Right kidney (tissue), 1 donor: ENCODE measurements at regions not wholly inside any gene's neighbourhood (a gene's known extent, or its start where the extent isn't known, plus 50 kb on each side); places are given as distances from the start of the nearest gene placed in this dataset.

Source experiments
- DNase-seq: peaks from one replicate; pipeline ENCODE4 v3.0.0-alpha.2; 2016

- DNase-seq: no peak
Observed at GRCh38 chr13:67772807-67773453, 542.8 kb upstream of the PCDH9 start.

GRCh38 chr13:67771106-67771505 is 541.0 kb upstream of the PCDH9 start:
- DNase-seq: no peak

DNA sequence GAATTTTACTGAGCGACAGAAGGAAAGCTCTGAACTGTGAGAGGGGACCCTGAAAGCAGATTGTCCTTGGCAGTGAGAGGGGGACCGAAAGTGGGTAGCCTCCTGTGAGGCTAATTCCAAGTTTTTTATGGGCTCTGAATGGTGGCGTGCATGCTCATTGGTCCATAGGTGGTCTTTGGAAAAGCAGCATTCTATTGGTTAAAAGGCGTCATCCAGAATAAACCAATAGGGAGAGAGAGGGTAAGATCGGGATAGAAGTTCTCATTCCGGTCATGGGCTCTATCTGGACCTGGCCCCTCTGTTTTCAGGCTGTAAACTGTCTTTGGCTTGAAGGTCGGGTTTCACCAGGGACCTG is 539.8 kb upstream of the PCDH9 start:
- DNase-seq: no peak

DNA sequence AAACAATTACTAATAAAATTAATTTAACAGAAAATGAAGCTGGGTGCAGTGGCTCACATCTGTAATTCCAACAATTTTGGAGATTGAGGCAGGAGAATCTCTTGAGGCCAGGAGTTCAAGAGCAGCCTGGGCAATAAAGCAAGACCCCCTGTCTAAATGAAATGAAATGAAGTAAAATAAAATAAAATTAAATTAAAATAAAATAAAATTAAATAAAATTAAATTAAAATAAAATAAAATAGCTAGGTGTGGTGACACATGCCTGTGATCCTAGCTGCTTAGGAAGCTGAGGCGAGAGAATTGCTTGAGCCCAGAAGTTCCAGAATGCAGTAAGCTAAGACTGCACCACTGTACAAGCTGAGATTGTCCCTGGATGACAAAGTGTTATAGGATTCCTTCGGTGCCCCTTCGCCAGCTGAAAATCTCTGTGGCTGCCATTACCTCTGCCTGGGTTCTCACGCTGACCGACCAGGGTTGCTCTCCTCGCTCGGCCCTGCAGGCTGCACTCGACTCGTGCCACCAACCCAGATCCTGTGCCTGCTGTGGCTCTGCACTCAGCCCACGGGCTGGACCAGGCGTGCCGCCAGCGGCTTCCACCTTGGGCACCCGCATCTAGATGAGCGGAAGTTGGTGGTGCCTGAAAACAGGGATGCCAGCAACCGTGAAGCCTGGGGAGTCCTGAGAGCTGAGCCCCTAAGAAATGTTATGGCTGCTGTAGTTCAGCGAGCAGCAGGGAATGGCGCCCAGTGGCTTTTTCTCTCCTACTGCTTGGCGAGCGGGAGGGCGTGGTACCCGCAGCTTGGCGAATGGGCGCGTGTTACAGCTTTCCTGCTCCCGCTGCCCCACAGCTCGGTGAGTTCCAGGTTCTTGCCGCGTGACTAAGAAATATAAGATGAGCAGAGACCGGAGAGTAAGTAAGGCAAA is 539.2 kb upstream of the PCDH9 start:
- DNase-seq: no peak

DNA sequence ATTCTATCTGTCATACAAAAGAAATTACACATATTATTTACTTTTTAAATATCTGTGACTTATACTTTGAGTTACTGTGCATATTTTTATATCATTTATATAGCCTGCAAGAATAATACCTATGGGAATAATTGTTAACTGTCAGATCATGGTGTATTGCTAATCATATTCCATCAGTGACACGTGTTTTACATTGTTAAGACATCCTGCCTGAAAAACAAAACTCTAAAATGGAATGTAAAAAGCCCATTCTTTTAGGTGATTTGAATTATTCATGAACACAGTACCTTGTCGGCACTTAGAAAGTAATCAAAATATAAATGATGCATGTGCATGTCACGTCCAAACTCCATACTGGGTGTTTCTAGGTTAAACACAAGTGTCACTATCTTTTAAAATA is 533.8 kb upstream of the PCDH9 start:
- DNase-seq: no peak

DNA sequence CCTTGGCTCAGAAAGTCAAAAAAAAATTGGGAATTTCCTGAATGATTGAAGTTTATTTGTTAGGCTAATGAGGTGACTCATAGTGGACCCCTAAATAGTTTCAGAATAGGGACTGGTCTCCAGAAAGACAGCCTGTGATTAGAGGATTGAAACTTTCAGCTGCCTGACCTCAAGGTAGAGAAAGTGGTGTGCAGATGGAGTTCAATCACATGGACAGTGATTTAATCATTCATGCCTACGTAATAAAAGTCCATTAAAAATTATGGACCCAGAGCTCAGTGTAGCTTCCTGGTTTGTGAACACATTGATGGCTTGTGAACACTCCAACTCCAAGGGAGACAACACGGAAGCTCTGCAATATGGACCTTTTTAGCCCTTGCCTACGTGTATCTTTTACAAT is 533.2 kb upstream of the PCDH9 start:
- DNase-seq: no peak

DNA sequence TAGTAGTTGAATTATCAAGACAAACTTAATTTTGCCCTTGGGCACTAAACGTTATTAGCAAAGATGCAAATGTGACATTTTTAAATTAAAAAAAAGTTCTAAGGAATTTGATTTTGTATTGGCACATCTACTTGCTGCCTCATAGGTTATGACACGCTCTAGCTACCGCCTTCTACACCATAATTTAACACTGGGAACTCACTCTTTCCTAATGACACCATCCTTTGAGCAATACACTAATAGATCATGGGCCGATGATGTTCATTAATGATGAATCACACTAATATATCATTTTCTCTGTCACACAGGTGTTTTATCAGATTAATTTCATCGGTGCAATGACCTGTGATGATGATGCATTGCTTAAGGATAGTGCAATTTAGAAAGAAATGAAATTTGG is 528.8 kb upstream of the PCDH9 start:
- DNase-seq: no peak

GRCh38 chr13:67754012-67754411 is 523.9 kb upstream of the PCDH9 start:
- DNase-seq: no peak

DNA sequence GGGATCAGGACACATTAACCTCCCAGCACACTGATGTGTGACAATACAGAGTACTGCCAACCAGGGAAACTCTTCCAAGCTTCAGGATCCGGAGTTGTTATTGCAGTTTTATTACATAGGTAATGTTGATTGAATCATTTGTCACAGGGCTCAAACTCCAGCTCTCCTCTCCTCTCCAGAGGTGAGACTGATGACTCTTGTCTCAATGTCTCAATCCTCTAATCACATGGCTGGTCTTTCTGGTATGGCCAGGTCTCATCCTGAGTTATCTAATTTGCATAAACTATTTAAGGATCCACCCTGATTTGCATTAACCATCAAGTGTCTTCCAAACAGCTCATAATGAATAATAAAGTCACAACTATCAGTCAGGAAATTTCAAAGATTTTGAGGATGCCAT is 522.6 kb upstream of the PCDH9 start:
- no peak for DNase-seq

GRCh38 chr13:67742478-67742877 is 512.3 kb upstream of the PCDH9 start:
- no peak for DNase-seq

GRCh38 chr13:67740871-67741535 is 510.9 kb upstream of the PCDH9 start:
- no peak for DNase-seq

- peak; percentile 42 for DNase-seq
Observed at GRCh38 chr13:67736646-67737420, 506.7 kb upstream of the PCDH9 start.

GRCh38 chr13:67735651-67736050 is 505.5 kb upstream of the PCDH9 start:
- DNase-seq: no peak

DNA sequence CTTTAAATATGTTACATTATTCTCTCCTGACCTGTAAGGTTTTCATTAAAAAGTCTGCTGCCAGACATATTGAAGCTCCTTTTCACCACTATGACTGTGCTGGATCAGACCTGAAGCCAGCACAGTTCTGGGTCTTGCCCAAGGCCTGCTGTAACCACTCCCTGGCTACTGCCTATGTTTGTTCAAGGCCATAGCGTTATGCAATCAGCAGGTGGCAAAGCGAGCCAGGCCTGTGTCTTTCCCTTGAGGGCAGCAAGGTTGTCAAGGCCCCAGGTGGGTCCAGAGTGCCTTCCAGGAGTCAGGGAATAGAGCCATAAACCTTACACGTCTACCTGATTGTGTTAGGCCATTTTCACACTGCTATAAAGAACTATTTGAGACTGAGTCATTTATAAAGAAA is 496.8 kb upstream of the PCDH9 start:
- DNase-seq: no peak

GRCh38 chr13:67725999-67726398 is 495.9 kb upstream of the PCDH9 start:
- no peak for DNase-seq

- DNase-seq: no peak
Observed at GRCh38 chr13:67713571-67713970, 483.4 kb upstream of the PCDH9 start.

DNA sequence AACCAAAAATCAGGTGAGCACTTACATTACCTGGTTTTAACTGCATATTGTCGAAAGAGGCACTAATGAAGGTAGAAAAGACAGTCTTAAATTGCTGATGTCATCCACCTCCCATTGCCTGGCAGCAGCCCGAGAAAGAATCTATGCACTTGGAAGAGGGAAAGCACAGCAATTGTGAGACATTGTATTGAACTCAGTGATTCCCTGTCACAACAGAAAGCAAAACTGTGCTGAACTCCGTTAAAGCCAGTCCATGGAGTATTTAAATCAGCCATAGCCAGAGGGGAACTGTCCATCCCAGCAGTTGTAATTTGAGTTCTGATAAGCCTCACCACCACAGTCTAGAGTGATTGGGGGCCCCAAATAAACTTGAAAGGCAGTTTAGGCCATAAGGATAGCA is 466.6 kb upstream of the PCDH9 start:
- DNase-seq: no peak

DNA sequence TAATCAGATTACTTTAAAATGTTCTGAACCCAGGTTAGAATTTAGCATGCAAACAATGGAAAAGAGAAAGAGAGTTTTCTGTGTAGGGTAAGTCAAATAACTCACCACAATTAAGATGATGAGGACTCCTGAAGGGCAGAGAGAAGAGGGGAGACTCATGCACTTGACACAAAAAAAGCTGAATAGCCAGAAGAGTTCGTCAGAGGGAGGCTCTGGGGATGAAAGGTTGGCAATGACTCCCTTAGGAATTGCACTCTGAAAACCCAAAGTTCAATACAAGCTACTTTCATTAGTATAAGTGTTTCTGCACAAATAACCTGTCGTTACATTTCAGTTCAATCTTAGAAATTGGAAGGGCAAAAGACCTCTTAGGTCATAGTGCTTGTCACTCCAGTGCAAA is 434.4 kb upstream of the PCDH9 start:
- no peak for DNase-seq

DNA sequence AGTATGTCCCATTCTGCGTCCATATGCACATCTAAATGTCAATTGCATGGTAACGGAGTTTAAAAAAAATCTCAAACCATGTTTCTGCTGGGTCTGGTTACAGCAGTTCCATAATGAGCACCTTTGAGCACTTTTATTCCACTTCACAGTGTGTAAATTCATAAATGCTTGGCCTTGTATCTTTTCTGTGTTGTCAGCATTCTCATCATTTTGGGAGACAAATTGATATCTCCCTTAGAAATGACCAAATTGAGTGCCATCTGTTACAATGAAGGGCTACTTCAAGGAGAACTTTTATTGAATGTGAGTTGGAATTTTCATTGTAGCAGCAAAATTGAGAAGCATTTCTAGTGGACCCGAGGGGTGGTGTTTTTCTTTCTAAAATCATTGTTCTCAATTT is 432.9 kb upstream of the PCDH9 start:
- DNase-seq: no peak

DNA sequence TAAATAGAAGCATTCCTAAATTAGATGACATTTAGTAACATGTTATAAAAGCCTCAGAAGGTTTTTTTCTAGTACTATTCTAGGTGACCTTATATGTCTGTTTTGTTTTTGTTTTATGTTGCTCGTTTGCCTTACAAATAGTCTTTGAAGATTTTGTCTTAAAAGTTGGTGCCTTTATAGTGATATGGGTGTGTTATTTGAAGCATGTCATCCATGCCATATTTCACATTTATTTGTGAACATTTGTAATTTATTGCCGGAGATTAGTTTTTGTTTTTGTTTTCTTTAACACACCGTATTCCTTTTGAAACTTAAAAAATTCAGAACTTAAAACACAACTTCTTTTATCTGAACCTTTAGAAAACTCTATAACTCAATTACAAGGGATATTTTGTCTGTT is 422.8 kb upstream of the PCDH9 start:
- DNase-seq: no peak

- no peak for DNase-seq
Observed at GRCh38 chr13:67651908-67652465, 421.9 kb upstream of the PCDH9 start.

GRCh38 chr13:67650471-67650870 is 420.3 kb upstream of the PCDH9 start:
- DNase-seq: no peak
